NCI-H510A treated with DMSO at 0.1 percent for 48 hours (cell line): ENCODE measurements at regions not wholly inside any gene's neighbourhood (a gene's known extent, or its start where the extent isn't known, plus 50 kb on each side); places are given as distances from the start of the nearest gene placed in this dataset.

Source experiments
- DNase-seq: peaks from one replicate; lab custom pipeline; 2025; lab: John Stamatoyannopoulos, UW

DNA sequence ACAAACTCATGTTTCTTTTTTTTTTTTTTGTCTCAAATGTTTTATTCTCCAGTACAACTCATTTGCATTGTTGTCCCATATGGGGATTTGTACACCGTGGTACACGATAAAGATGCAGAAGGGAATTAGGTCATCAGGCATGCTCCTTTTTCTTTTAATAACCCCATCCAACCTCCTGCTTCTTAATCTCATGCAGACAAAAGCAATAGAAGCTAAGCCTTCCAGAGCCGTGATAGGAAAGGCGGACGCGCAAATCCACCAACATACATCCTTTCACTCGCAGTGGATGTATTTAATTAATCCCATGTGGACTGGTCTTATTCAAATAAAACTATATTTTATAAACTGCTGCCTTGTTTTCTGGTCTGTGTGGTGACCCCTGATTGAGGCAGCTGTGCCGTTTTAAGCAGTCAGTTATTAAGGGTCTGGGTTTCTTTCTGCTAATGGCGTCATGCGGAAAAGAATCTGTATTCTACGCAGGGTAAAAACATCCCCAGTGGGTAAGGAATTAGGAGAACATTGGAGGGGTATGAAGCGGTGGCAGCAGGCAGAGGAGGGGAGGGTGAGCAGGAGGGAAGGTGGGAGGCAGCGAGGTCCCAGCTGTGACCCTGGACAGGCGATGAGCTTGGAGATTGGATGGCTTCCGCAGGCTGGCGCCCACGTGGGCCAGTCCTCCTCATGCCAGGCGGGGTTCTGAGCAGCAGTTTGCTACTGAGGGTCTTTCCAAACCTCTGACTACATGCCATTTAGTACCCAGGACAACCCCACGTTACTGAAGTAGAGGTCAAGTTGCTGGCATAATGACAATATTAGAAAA, 172.8 kb downstream of the LINC00237 start:
- no peak for DNase-seq

DNA sequence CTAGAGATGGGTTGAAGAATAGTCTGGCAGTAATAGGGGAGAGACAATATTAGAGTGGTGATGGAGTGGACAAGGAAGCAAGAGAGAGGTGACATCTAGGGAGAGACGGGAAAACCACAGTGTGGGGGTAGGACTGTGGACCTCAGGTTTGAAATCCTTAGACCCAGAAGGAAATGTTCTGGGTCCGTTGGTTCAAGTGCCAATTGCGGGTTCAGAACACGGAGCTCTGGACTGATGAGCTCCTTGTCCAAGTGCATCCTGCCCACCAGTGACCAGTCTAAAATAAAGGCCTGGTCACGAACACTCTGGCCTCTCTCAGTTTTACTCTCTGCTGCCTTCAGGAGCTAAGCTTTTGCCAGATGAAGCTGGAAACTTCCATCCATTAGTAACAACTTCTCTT, 174.0 kb downstream of the LINC00237 start:
- no peak for DNase-seq

DNA sequence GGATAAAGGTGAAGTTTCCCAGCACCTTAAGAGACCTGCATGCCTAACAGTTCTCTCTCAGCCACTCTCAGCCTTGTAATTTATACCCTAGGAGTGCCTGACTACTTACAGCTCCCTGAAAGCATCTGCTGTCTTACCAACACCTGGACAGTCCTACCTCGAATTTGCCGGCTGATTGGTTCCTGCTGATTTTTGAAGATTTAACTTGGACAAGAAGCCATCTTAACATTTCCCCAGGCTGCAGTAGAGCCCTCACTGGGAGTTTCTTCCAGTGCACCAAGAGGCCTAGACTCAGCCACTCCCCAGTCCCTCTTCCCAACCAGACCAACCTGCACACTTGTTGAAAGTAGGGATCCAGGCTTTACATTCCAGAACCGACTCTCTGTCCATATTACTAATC, 174.5 kb downstream of the LINC00237 start:
- DNase-seq, result no peak

DNA sequence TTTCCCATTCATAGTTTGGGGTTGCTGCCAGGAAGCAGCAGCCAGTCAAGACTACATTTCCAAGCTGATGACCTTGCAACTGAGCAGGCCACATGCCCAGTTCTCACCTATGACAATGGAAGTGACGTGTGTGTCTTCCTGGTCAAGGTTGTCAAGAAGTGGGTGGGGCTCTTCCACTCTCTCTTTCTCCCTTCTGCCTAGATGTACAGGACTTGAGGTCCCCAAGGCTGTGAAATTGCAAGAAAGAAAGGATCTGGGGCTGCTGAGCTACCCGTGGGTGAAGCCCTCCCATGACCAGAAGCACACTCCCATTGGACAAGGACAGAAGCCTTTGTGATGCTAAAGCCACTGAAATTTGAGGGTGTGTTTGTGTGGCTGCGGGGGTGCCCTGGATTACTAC, 175.1 kb downstream of the LINC00237 start:
- no peak for DNase-seq

DNA sequence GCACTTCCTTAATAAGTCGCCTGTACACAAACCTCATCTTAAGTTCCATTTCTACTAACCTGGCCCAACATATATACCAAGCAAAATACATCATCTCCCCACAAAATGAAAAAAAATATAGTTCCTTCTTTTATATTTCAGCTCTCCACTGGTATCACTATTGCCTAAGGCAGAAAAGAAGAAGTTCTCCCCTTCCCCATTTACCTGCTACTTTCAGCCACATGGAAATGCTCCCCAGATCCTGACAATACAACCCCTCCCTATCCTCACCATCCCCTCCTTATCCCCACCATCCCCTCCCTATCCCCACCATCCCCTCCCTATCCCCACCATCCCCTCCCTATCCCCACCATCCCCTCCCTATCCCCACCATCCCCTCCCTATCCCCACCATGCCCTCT, 175.7 kb downstream of the LINC00237 start:
- no peak for DNase-seq

DNA sequence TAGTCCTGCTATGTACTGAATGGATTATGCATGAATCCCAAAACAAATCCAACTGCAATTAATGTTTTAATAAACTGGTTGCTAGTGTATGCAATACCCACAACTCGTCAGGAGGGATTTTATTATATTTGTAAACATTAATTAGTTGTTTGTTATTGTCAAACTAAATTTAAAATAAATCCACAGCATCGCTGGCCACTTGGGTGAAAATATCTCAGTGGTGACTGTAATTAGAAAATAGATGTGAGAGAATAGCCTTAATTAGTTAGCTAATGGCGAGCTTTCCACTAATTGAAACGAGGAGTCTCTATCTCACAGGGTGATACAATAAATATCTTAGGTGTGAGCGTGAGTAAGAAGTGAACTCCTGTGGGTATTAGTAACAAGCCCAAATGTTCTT, 176.8 kb downstream of the LINC00237 start:
- DNase-seq, result no peak

DNA sequence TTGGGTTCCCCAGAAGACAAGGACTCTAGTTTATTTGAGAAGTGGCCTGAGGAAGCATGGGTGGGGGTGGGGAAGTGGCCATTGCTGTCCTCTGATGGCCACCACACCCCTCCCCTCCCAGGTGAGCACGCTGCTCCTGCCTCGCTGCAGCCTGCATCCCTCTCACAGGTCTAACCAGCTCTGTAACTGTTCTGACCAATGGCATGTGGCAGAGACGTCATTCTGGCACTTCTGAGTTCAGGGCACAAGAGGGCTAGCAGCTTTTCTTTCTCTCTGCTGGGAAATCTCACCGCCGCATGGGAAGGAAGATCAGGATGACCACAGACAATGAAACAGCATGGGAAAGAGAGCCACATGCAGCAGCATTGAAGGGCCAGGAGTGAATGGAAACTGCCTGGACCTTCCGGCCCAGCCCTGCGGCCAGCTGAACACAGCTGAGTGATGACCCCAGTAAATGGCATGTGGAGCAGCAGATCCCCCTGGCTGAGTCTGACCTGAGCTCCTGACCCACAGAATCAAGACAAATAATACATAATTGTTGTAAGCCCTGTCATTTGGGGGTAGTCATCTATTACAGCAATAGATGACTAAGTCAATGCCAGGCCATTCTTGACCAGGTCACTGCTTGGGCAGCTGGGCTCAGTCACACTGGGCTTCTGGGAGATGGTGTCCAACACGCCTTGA, 179.8 kb downstream of the LINC00237 start:
- no peak for DNase-seq

DNA sequence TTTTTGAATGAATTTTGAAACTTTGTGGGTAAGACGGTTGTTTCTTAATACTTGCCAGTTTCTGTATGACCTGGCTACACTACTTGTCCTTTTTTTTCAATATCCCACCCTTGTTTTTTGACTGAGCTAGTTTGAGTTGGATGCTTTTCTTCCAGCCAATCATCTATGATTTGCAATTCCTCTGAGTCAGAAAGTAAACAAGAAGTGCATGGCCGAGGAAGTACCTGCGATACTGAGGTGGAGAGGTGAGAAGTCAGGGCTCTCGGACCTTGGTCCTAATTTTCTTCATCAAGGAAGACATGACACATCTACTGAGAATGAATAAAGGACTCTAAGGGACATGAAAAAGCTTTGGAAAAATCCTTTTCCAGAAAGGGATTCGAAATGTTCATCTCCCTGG, 185.7 kb downstream of the LINC00237 start:
- no peak for DNase-seq

DNA sequence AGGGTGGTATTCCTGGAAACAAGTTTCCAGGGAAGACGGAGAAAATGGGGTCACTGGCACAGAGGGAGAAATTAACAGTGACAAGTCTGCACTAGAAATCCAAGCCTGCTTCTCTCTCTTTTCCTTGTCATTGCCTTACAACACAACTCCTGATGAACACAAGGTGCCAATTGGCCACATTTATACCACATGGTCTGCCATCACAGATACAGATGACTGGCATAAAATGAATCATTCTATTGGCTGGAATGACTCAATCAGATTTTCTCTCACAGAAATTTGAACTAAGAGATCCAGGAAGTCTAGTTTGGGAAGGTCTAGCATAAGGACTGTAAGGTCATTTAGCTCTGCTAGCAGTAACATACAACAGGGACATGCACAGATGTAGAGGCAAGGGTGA, 190.3 kb downstream of the LINC00237 start:
- DNase-seq, result no peak

DNA sequence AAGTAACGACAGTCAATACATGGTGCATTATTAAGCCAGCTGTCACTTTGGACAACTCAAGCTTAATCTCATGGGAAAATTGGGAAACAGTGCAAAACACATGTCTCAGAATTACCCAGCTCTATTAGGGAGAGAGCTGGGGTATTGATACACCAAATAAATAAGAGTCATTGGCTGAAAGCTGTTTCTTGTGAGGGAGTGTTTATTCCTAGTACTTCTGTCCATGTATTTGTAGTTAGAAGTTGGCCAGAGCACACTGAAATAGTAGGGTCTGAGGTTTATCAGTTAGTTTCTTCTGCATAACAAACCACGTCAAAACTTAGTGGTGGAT, 192.0 kb upstream of the RALGAPA2 start:
- no peak for DNase-seq

DNA sequence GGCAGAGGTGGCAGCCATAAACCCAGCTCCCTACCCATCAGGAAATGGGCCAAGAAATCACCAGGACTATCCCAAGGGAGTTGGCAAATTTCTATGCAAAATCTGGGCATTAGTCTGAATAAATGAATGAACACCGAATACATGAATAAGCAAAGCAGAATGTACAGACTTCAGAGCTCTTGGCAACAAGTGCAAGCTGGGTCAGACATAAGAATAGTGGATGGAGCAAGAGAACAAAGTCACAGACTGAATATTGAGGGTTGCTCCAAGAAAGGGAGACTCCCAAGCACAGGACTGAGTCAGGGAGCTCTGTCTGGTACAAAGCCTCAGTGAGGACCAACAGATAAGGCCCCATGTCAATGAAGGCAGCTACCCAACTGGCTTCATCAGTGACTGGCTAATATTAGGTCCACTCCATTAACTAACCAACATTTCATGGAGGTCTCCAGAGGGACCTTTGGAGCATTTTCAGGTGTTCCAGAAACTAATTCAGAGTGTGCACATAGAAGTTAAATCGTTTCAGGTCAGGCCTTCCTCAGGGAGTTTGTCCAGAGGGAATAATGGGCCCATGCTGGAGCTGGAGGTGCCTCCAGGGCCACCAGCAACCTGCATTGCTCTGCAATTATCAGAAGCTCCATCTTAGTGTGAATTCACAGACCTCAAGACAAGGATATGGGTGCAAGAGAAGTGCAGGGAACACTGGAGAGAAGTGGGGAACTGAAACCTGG, 191.5 kb upstream of the RALGAPA2 start:
- DNase-seq, result no peak

DNA sequence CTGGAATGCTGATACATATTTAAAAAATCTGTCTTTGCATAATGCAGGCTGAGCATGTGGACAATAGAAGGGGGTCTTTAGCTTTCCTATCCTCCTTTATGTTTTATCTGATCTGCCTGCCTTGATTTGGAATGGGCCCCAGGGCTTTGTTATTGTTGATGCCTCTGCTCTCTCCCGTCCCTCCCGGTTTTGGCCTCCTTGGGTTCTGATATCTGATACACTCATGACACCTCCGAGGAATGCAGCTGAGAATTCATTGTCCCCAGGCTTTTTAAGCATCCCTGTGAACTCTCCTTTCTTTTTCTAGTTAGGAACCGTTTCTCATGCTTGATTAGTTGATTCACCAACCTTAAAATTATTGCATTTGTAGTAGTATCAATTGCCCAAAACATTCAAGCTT, 185.5 kb upstream of the RALGAPA2 start:
- DNase-seq, result no peak

DNA sequence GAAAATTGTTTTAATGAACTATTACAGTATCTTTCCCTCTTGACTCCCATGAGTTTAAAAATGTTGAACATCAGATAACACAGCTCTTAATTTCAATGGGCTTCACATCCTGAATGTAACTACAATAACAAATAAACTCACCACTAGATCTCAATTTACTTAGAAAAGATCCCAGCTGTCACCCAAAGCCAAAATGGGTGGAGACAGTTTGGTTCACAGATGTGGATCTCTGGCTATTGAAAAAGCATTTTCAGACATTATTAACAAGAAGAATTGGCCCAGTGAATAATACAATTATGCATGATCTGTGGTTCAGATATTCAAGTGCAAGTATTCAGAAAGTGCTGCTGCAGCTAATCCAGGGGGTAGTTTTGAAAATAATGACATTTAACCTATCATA, 184.7 kb upstream of the RALGAPA2 start:
- no peak for DNase-seq

DNA sequence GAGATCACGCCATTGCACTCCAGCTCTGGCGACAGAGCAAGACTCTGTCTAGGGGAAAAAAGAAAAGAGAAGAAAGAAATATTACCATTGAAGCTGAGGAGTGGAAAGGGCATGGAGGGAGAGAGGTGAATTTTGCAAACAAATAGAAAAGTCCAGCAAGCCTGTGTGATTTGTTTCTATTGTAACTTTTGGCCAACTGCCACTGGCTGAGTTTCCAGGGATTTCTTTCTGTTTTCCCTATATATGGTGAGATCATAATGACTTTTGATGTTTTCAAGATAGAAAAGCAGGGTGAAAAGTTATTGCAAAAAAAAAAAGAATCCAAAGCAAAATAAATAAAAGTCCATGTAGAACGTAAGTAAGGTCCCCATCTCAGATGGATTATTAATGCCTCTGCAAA, 184.2 kb upstream of the RALGAPA2 start:
- DNase-seq, result no peak

DNA sequence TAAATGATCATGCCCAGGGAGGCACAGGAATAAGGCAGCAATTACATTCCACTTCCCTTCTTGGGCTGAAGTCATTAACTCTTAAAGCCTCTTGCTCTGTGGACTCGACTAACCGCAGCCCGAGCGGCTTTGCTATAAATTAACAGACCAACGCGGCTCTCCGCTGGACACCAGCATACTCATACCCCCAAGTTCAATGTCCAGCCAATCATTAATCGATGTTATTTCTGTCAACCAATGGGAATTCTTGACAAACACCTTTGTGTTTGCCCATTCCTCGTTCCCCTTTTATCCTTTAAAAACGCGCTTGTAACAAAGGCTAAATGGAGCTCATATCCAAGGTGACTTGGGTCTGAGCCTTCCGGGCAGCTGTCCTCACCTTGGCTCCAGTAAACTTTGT, 183.1 kb upstream of the RALGAPA2 start:
- DNase-seq, result no peak

DNA sequence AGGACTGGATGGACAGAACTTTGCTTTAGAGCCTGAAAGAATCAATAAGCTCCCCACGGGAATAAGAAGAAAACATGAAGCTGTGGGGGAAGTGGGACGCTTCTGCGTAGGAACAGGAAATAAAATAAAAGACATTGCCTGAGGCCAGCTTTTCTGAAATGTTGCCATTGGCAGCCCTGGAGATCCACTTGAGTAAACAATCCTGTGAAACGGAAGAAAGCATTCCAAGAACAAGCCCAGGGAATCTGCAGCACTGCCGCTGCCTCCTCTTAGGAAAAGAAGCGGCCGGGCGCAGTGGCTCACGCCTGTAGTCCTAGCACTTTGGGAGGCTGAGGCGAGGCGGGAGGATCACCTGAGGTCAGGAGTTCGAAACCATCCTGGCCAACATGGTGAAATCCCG, 182.3 kb upstream of the RALGAPA2 start:
- DNase-seq, result no peak

DNA sequence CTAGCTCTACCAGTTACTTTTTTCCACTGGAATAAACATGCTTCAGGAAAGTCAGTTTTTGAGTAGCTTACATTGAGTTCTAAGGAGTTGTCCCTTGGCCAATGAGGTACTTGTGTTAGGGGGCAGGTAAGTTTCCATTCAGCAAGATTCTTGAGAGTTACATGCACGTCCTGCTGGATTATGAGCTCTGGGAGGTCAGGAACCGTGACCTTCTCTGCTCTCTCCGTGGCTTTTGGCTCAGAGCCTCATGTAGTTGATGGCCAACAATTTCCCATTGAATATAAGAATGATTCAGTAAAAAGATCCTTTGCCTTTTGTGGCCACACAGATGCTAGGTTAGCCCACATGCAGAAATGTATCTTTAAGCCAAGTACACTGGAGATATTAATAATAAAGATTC, 181.8 kb upstream of the RALGAPA2 start:
- no peak for DNase-seq

DNA sequence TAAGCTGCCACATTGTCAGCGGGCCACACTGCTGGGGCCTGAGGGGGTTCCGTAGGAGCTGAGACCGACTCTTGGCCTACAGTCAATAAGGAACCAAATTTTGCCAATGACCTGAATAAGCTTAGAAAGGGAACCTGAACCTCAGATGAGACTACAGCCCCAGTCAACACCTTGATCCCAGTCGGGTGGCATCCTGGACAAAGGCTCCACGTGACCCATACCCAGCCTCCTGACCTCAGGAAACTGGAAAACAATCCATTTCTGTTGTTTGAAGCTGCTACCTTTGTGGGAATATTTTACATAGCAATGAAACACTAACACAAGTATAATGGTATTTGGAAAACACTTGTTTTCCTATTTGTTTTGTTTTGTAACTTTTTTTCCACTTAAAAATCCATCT, 179.9 kb upstream of the RALGAPA2 start:
- no peak for DNase-seq

DNA sequence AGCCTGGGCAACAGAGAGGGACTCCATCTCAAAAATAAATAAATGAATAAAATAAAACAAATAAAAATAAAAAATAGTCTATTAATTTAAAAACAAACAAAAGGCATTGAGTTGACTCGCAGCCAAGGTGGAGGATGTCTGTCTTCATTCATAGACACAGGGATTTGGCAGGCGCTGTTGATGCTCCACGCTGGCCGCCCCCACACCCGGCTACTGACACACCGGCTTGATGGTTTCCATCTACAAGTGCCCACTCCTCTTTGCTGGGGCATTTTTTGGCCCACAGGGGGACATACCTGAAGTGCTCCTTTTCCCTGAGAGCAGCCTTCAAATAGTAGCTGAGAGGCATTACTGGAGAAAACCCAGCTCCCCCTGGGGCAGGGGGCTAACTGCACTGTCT, 178.3 kb upstream of the RALGAPA2 start:
- no peak for DNase-seq

DNA sequence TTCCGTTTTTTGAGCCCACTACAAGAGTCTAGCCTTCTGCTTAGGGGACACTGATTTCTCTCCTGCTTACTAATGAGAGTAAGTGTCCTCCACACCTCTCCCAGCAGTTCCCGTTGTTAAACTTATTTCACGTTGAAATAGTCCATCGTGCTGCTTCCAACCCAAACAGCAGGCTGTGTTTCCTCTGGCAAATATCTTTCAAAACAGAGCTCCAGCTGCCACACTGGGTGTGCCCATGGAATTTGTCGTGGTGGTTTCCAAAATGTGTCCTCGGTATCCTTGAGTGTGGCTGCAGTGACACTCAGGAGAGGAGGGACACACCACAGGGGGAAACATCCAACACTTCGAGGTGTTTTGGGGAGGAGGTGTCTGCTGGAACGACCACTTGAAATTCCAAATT, 176.5 kb upstream of the RALGAPA2 start:
- DNase-seq, result no peak

DNA sequence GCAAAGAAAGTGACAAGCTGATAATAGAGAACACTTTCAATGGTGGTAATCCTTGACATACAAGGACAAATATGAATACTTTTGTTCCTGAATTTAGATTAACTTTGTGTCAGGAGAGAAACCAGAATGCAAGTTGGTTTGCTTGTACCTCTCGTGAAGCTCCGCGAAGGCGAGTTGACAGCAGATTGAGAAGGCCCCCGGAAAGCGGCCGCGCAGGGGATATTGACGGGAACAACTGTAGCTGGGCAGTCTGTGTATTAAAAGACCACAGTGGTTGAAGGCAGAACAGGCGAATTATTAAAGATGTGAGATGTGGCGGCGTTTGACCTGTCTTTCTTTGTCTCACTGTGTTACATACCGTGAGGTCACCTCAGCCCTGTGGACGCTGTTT, 175.8 kb upstream of the RALGAPA2 start:
- no peak for DNase-seq

DNA sequence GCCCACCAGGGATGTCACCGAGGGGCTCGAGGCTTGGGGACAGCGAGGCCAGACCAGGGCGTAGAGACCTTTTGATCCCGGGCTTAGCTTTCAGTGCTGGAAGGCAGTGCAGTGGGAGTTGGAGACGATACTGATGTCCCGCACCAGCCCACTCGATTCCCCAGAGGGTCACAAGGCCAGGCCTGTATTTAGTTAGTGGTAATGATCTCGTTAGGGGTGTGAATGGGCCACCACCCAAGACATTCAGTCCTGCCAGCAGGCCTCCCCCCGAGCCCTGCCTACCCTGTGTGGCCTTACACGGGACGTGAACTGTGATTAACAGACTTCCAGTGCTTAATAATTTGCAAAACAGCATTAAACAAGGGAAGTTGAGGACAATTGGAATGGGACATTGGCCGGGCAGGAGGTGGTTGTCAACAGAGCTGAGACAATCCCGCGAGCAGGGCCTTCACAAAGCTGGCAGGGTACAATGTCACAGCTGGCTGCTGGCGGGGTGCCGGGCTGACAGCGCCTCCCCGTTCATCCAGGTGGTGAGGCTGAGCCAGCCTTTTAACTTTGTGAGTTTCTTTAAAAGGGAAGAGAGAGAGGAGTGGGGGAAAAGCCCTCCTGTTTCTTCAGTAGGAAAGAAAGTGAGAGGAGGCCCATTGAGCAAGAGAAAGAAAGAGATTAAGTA, 175.3 kb upstream of the RALGAPA2 start:
- DNase-seq, result no peak

DNA sequence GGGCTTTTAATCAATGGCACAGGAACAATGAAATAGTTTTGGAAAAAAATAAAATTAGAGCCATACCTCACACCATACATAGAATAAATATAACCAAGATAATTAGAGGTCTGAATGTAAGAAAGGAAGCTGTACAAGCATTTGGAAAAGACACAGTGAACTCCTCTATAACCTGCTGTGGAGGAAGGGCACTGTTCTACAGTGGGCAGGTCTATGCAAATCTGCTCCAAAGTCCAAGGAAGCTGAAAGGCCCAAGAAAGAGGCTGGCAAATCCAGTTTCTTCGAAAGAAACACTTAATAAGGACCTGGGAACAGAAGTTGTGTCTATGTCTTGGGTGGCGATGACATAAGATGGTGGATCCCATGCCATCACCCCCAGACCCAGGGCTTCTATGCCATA, 169.4 kb upstream of the RALGAPA2 start:
- no peak for DNase-seq
